ENCODE measurements at regions not wholly inside any gene's neighbourhood (a gene's known extent, or its start where the extent isn't known, plus 50 kb on each side); places are given as distances from the start of the nearest gene placed in this dataset.

GRCh38 chr13:91136806-91137205 is 210.7 kb upstream of the MIR17HG start (continued):
- TF ChIP-seq ZNF114 (CRISPR knock-in tag; IDR thresholded peaks at IDR 0.05) (no peak), EZH2 (IDR thresholded peaks at IDR 0.05; ENCODE audit: low read depth, unreplicated experiment) (no peak), STAT1 (IDR thresholded peaks at IDR 0.05; ENCODE audit: unreplicated experiment) (no peak)

DNA sequence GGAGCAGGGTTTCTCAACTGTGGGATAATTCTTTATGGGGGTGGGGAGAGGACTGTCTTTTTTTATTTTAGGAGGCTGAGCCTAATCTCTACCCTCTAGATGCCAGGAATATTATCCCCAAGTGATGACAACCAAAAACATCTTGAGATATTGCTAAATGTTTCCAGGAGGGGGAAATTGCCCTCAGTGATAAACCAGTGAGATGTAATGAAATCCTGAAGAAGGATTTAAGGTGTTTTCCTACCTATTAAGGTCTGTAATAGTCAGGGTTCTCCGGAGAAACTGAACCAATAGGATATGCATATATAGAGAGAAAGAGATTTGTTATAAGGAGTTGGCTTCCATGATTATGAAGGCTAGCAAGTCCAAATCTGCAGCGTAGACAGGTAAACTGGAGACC is 208.3 kb upstream of the MIR17HG start:
- peaks cover 52% of the 10 kb centered on the region for H3K4me1 Mint-ChIP-seq
- no peaks in the 10 kb centered on the region for H3K36me3 Mint-ChIP-seq (ENCODE audit: low read depth)
- H3K4me3 Mint-ChIP-seq: no peak overlapping the region
- no peaks in the 10 kb centered on the region for H3K27me3 Mint-ChIP-seq (ENCODE audit: insufficient read depth, low read depth, poor library complexity)
- Histone ChIP-seq H3K27ac (ENCODE audit: low read depth) (no peak overlapping the region), H3K79me2 (replicated peaks; ENCODE audit: insufficient read depth) (no peaks in the 10 kb centered on the region), H3F3A (replicated peaks; ENCODE audit: low read depth) (no peaks in the 10 kb centered on the region), H3K4me2 (0 out of 2 replicates have a peak overlapping the region, but pooled peaks have one; percentile 9), H3K36me3 (ENCODE audit: insufficient read depth) (no peaks in the 10 kb centered on the region), H3K9me2 (ENCODE audit: insufficient read depth) (no peaks in the 10 kb centered on the region), H3K4me1 (ENCODE audit: insufficient read depth) (peaks cover 45% of the 10 kb centered on the region), H2AFZ (no peak overlapping the region), H3K4me3 (no peak overlapping the region), H4K20me1 (replicated peaks; ENCODE audit: insufficient read depth) (no peaks in the 10 kb centered on the region), H3K27me3 (ENCODE audit: insufficient read depth) (no peaks in the 10 kb centered on the region)
- no peak overlapping the region for H3K27ac Mint-ChIP-seq
- no peak for ATAC-seq
- TF ChIP-seq NANOG (IDR thresholded peaks at IDR 0.05; ENCODE audit: borderline replicate concordance): no peak
- TF ChIP-seq CTCF (conservative IDR thresholded peaks at IDR 0.05; ENCODE audit: low read depth in 2 of 2): no peak
- TF ChIP-seq EZH2phosphoT487 (IDR thresholded peaks at IDR 0.05; ENCODE audit: unreplicated experiment): no peak
- no peak for TF ChIP-seq ZNF331 (CRISPR knock-in tag; IDR thresholded peaks at IDR 0.05; ENCODE audit: low read depth)
- no peak for TF ChIP-seq POLR2AphosphoS5 (IDR thresholded peaks at IDR 0.05; ENCODE audit: low read depth)
- no peak for TF ChIP-seq CREB1 (CRISPR knock-in tag; IDR thresholded peaks at IDR 0.05; ENCODE audit: low read depth)
- DNase-seq (ENCODE audit: low spot score): no peak
- no peaks in the 10 kb centered on the region for H3K9me3 Mint-ChIP-seq

DNA sequence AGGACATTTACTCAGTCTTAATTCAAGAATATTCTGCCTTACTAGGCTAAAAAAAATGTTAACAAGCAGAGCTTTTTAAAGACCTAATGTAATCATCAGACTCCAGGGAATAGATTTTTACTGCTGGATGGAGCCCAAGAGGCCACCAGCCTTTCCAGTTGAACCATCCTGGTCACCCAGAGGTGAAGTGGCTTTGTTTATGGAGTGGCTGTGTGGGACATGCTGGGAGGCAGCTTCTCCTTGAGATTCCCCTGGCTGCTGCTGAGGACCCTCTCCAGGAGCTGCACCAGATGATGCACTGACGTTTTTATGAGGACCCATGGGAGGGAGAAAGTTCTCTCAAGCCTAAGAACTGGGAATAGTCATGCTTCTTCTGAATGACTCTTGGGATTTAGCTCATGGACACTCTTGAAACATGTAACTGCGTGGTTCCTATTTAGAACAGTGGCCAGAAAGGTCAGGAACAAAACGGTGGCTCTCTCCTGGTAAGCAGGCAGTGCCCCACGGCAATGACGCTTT is 205.9 kb upstream of the MIR17HG start:
- H3K36me3 ChIP-seq (ENCODE audit: insufficient read depth): no peaks in the 10 kb centered on the region
- H3K27ac Mint-ChIP-seq: no peak overlapping the region
- TF ChIP-seq NANOG (IDR thresholded peaks at IDR 0.05; ENCODE audit: borderline replicate concordance): no peak
- no peak for TF ChIP-seq EZH2phosphoT487 (IDR thresholded peaks at IDR 0.05; ENCODE audit: unreplicated experiment)
- no peak for TF ChIP-seq ZNF114 (CRISPR knock-in tag; IDR thresholded peaks at IDR 0.05)
- no peak for TF ChIP-seq POLR2AphosphoS5 (IDR thresholded peaks at IDR 0.05; ENCODE audit: low read depth)
- no peak for TF ChIP-seq REST (IDR thresholded peaks at IDR 0.05; ENCODE audit: unreplicated experiment)
- no peak for TF ChIP-seq STAT1 (IDR thresholded peaks at IDR 0.05; ENCODE audit: unreplicated experiment)
- no peak for TF ChIP-seq JUNB (IDR thresholded peaks at IDR 0.05; ENCODE audit: unreplicated experiment)
- no peak for TF ChIP-seq ZNF331 (CRISPR knock-in tag; IDR thresholded peaks at IDR 0.05; ENCODE audit: low read depth)
- TF ChIP-seq CREB1 (CRISPR knock-in tag; IDR thresholded peaks at IDR 0.05; ENCODE audit: low read depth): no peak

More for the DNA sequence above, 205.9 kb upstream of the MIR17HG start:
- Mint-ChIP-seq H3K36me3 (ENCODE audit: low read depth) (no peaks in the 10 kb centered on the region), H3K27me3 (ENCODE audit: insufficient read depth, low read depth, poor library complexity) (no peaks in the 10 kb centered on the region), H3K4me1 (peaks cover 42% of the 10 kb centered on the region), H3K9me3 (no peaks in the 10 kb centered on the region), H3K4me3 (no peak overlapping the region)
- H3K27me3 ChIP-seq (ENCODE audit: insufficient read depth): no peaks in the 10 kb centered on the region
- ATAC-seq (no peak), DNase-seq (ENCODE audit: low spot score) (no peak)
- no peaks in the 10 kb centered on the region for H3K9me2 ChIP-seq (ENCODE audit: insufficient read depth)
- no peaks in the 10 kb centered on the region for H3K79me2 ChIP-seq (replicated peaks; ENCODE audit: insufficient read depth)
- H3K4me2 ChIP-seq: no peak overlapping the region
- H4K20me1 ChIP-seq (replicated peaks; ENCODE audit: insufficient read depth): no peaks in the 10 kb centered on the region
- H2AFZ ChIP-seq: no peak overlapping the region
- H3K27ac ChIP-seq (ENCODE audit: low read depth): no peak overlapping the region
- H3F3A ChIP-seq (replicated peaks; ENCODE audit: low read depth): no peaks in the 10 kb centered on the region
- peaks cover 32% of the 10 kb centered on the region for H3K4me1 ChIP-seq (ENCODE audit: insufficient read depth)
- H3K4me3 ChIP-seq: no peak overlapping the region

All from GM23338 (cell line).